Breast epithelium (tissue), 4 donors: ENCODE measurements at regions not wholly inside any gene's neighbourhood (a gene's known extent, or its start where the extent isn't known, plus 50 kb on each side); places are given as distances from the start of the nearest gene placed in this dataset.

Experiments used
- DNase-seq, 2 donors: peaks; one replicate each; pipeline ENCODE4 v3.0.0-alpha.2; 2019; ENCODE audit warnings: low spot score in 2 of 2
- H3K27ac ChIP-seq, 2 donors: fragments of 200-600 bp; sonication (generic) in 1 of 2; one replicate each; pipeline ENCODE4 v1.5.1; 2016 to 2019; ENCODE audit warnings: mild to moderate bottlenecking in 1 of 2
- H3K27me3 ChIP-seq, 2 donors: fragments of 200-600 bp; sonication (generic) in 1 of 2; one replicate each; pipeline versions ENCODE4 v1.5.1 to v1.6.0; 2017 to 2019; ENCODE audit warnings: control low read depth in 1 of 2, mild to moderate bottlenecking in 1 of 2
- H3K36me3 ChIP-seq: fragments of 200-600 bp; one replicate; pipeline ENCODE4 v1.5.1; 2019
- H3K4me1 ChIP-seq, 2 donors: fragments of 200-600 bp; sonication (generic); one replicate each; pipeline ENCODE4 v1.5.1; 2016 to 2019; ENCODE audit warnings: control low read depth in 1 of 2
- H3K4me3 ChIP-seq, 3 donors: fragments of 200-600 bp; sonication (generic); 1 replicate in 2 of 3; 2 replicates in 1 of 3; pipeline ENCODE4 v1.5.1; 2016 to 2019; ENCODE audit warnings: mild to moderate bottlenecking in 3 of 3, moderate library complexity in 2 of 3
- H3K9me3 ChIP-seq, 2 donors: fragments of 200-600 bp; sonication (generic) in 1 of 2; one replicate each; pipeline ENCODE4 v1.5.1; 2016 to 2019; ENCODE audit warnings: control low read depth in 1 of 2
- POLR2A ChIP-seq: fragments of 450-650 bp; IDR thresholded peaks from one replicate; pipeline ENCODE4 v1.6.1; 2016; ENCODE audit warnings: antibody characterized with exemption, mild to moderate bottlenecking, moderate library complexity
- POLR2AphosphoS5 ChIP-seq, 3 donors: sonication (generic); formaldehyde crosslinking; IDR thresholded peaks; one replicate each; pipeline ENCODE4 v1.6.1; 2017; ENCODE audit warnings: antibody characterized with exemption in 3 of 3
- intact Hi-C: fragments of 100-400 bp; cut with DNase I; formaldehyde crosslinking; loops from one replicate; pipeline ENCODE4 v1.15.1; 2023; ENCODE audit warnings: low total_unique reads
- TF ChIP-seq, protein P1 (sequence below), 3 donors: fragments of 450-650 bp; IDR thresholded peaks; one replicate each; pipeline ENCODE4 v1.5.1; 2016 to 2017; ENCODE audit warnings: antibody characterized with exemption in 3 of 3, mild to moderate bottlenecking in 3 of 3, moderate library complexity in 3 of 3

DNA sequence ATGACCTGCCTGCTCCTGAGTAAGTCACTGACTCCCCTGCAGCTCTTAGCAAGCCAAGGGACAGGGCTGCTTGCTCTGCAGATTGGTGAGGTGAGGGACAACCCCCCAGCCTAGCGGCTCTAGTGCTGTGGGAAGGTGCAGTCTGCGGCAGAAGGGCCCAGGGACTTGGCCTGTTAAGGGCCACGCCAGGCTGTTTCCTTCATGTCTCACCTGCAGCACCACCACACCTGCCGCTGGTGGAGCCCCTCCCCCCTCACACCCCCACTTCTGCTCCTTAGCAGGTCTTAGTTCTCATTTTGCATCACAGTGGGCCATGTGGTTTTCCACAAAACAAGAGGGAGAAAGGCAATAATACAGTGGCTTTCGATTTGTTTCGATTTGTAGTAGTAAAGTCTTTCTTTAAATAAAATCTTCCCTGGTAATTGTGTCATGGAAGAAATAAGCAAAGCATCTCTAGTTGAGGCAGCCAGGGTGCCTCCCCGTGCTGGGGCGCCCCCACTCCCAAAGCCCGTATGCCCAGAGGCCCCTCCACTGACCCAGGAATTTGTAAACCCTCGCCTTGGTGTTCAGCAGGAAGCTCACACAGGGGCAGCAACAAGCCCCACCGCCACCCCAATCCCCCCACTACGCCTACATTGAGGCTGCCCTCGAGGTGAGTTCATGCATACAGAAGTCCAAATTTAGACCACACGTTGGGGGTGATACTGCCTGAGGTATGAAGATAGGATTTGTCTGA lies 86.5 kb upstream of the CLDN5 start:
- intact Hi-C loops, result loop anchor here (10.0 kb wide), 1 partner anchor 86 kb away; the partner anchor contains the start of gene CLDN5
- Histone ChIP-seq H3K27me3 (peaks cover 0 to 5% of the 10 kb centered on the region in 2 donors), H3K4me1 (no peaks in the 10 kb centered on the region), H3K9me3 (no peaks in the 10 kb centered on the region), H3K4me3 (no peak overlapping the region), H3K36me3 (no peaks in the 10 kb centered on the region), H3K27ac (no peak overlapping the region)
- DNase-seq, result no peak
- TF ChIP-seq, protein P1, sequence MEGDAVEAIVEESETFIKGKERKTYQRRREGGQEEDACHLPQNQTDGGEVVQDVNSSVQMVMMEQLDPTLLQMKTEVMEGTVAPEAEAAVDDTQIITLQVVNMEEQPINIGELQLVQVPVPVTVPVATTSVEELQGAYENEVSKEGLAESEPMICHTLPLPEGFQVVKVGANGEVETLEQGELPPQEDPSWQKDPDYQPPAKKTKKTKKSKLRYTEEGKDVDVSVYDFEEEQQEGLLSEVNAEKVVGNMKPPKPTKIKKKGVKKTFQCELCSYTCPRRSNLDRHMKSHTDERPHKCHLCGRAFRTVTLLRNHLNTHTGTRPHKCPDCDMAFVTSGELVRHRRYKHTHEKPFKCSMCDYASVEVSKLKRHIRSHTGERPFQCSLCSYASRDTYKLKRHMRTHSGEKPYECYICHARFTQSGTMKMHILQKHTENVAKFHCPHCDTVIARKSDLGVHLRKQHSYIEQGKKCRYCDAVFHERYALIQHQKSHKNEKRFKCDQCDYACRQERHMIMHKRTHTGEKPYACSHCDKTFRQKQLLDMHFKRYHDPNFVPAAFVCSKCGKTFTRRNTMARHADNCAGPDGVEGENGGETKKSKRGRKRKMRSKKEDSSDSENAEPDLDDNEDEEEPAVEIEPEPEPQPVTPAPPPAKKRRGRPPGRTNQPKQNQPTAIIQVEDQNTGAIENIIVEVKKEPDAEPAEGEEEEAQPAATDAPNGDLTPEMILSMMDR (IDR thresholded peaks at IDR 0.05), result no peak
- no peak for TF ChIP-seq POLR2A
- no peak for TF ChIP-seq POLR2AphosphoS5 (IDR thresholded peaks at IDR 0.05)

DNA sequence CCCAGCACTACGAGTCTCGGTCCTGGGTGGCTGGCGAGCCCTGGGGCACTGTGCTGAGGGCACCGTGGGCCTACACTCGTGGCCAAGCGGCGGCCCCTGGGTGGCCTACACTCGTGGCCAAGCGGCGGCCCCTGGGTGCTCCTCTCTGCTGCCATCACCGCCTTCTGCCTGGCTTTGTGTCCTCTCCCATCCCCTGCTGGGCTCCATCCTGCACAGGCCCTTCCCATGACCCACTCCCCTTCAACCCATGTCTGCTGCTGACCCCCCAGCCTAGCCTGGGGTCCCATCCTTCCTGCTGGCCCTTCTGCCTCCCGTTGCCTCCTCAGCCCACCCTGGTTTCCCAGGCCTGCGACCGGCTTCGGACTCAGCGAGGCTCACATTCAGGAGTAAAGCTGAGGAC lies 87.4 kb upstream of the CLDN5 start:
- H3K4me3 ChIP-seq, result no peak overlapping the region
- no peak overlapping the region for H3K27ac ChIP-seq
- DNase-seq, result no peak
- no peaks in the 10 kb centered on the region for H3K36me3 ChIP-seq
- H3K9me3 ChIP-seq, result no peaks in the 10 kb centered on the region
- TF ChIP-seq POLR2A, result no peak
- TF ChIP-seq POLR2AphosphoS5 (IDR thresholded peaks at IDR 0.05), result no peak
- TF ChIP-seq, protein P1 (IDR thresholded peaks at IDR 0.05), result no peak
- intact Hi-C loops, result loop anchor here (10.0 kb wide), 1 partner anchor 87 kb away; the partner anchor contains the start of gene CLDN5
- no peaks in the 10 kb centered on the region for H3K4me1 ChIP-seq
- H3K27me3 ChIP-seq, result peaks cover 0 to 5% of the 10 kb centered on the region in 2 donors

DNA sequence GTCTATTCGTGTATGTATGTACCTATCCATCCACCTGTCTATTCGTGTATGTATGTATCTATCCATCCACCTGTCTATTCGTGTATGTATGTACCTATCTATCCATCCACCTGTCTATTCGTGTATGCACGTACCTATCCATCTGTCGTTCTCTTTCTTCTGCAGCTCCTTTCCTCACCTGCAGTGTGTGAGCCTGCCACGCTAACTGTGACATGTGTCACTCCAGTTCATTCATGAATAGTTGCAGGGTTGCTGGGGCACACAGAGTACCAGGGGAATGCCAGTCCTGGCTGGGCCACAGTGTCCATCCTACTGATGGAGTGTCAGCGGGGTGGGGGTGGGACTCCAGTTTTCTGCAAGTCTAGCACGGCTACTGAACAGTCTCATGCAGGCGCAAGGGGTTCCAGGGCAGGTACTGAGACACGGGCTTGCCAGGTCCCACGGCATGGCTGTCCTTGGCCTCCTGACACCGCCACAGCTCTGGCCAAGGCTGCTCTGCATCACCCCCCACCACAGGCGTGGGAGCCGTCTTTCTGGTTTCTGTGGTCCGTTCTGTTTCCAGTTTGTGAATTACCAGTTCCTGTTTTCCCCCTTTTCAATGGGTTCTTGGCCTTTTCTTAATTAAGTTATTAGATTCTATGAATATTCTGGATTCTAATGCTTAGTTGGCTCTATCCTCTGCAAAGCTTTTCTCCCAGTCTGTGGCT lies 88.8 kb upstream of the CLDN5 start:
- TF ChIP-seq POLR2A, result no peak
- TF ChIP-seq POLR2AphosphoS5 (IDR thresholded peaks at IDR 0.05), result no peak
- TF ChIP-seq, protein P1 (IDR thresholded peaks at IDR 0.05), result no peak
- DNase-seq, result no peak
- intact Hi-C loops, result loop anchor here (10.0 kb wide), 1 partner anchor 88 kb away; the partner anchor contains the start of gene CLDN5

DNA sequence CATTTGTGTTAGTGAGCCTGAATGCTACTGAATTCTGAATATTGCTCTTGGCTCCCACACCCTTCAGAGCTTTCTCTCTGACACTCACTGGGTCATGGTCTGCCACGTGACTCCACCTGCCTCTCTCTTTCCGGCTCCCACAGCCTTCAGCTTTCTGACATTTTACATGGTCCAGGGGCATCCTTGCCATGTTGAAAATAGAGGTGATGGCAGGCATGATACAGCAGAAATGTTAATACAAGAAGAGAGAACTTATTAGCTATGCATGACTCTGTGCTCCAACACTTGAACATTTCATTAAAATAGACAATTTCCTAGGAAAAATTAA lies 90.3 kb upstream of the CLDN5 start:
- intact Hi-C loops, result loop anchor here (10.0 kb wide), 1 partner anchor 90 kb away; the partner anchor contains the start of gene CLDN5
- no peak for TF ChIP-seq POLR2A
- TF ChIP-seq, protein P1 (IDR thresholded peaks at IDR 0.05), result no peak
- TF ChIP-seq POLR2AphosphoS5 (IDR thresholded peaks at IDR 0.05), result no peak
- no peaks in the 10 kb centered on the region for H3K9me3 ChIP-seq
- H3K4me1 ChIP-seq, result no peaks in the 10 kb centered on the region
- H3K36me3 ChIP-seq, result no peaks in the 10 kb centered on the region
- no peak for DNase-seq
- H3K27ac ChIP-seq, result no peak overlapping the region
- no peak overlapping the region for H3K4me3 ChIP-seq
- H3K27me3 ChIP-seq, result no peaks in the 10 kb centered on the region

More for the DNA sequence above, 88.8 kb upstream of the CLDN5 start:
- Histone ChIP-seq H3K9me3 (no peaks in the 10 kb centered on the region), H3K4me3 (no peak overlapping the region), H3K36me3 (no peaks in the 10 kb centered on the region), H3K27ac (no peak overlapping the region), H3K4me1 (no peaks in the 10 kb centered on the region), H3K27me3 (no peaks in the 10 kb centered on the region)

DNA sequence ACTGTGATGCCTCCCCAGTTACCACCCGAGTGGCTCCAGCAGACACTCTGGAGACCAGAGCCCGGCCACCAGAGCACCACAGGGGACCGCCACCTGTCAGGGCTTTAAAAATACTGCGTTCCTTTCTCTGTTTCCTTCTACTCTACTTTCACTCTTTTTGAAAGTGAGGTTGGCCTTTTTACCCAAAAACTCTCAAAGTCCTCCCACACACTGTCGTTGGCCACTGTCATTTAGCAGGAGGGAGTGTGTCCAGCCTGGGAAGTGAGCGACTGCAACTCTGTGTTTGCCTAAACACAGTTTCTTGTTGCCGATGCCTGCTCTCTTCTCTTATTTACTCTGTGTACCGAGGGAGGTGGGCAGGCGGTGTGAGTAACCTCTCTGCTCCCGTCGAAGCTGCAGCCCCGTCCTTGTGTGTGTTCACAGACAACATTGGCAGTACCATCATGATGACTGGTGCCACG lies 90.8 kb upstream of the CLDN5 start:
- DNase-seq, result no peak
- Histone ChIP-seq H3K36me3 (no peaks in the 10 kb centered on the region), H3K27ac (no peak overlapping the region), H3K27me3 (no peaks in the 10 kb centered on the region), H3K4me3 (no peak overlapping the region), H3K9me3 (no peaks in the 10 kb centered on the region), H3K4me1 (no peaks in the 10 kb centered on the region)
- intact Hi-C loops, result loop anchor here (10.0 kb wide), 1 partner anchor 90 kb away; the partner anchor contains the start of gene CLDN5
- TF ChIP-seq POLR2AphosphoS5 (IDR thresholded peaks at IDR 0.05) (no peak), POLR2A (no peak)
- TF ChIP-seq, protein P1 (IDR thresholded peaks at IDR 0.05), result no peak
